ENCODE measurements at regions not wholly inside any gene's neighbourhood (a gene's known extent, or its start where the extent isn't known, plus 50 kb on each side); places are given as distances from the start of the nearest gene placed in this dataset.
A peak's percentile ranks its signal among the peaks of the same experiment; 100 is the strongest.
"Not testable (repeated sequence)": the region's sequence is repeated elsewhere in the genome, so short reads cannot be mapped to it uniquely, and the experiment has no call there.

DNA sequence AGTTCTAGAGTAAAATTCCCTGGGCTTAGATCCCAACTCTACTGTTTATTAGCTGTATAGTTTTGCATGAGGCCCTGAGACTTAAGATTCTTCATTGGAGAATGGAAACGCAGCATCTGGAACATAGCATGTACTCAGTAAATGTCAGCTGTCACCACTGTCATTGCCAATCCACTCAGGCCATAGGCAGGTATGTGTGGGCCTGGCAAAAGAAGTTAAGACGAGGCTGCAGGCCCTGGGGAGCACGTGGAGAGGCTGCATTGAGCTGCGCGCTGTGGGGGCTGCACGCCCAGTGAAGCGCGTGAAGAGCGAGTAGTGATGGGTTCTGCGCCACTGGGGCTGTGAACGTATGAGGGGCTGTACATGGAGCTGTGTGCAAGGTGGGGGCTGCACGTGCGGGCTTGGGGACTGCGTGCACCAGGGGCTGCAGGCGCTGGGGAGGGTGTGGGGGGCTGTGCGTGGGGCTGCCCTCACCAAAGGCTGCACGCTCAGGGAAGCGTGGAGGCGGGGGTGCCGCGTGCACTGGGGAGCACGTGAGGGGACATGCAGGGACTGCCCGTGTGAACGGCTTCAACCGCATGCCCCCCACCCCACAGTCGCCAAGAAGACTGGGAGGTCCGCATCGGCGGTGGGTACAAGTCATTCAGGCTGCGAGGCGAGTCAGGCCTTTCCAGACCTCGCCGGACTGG, 85.5 kb downstream of the PRR15 start:
- DNase-seq (ENCODE audit: low read depth), result no peak

GRCh38 chr7:29649876-29650275, 86.2 kb downstream of the PRR15 start:
- DNase-seq (ENCODE audit: low read depth), result no peak

GRCh38 chr7:29651477-29651876, 87.8 kb downstream of the PRR15 start:
- DNase-seq (ENCODE audit: low read depth), result no peak

DNA sequence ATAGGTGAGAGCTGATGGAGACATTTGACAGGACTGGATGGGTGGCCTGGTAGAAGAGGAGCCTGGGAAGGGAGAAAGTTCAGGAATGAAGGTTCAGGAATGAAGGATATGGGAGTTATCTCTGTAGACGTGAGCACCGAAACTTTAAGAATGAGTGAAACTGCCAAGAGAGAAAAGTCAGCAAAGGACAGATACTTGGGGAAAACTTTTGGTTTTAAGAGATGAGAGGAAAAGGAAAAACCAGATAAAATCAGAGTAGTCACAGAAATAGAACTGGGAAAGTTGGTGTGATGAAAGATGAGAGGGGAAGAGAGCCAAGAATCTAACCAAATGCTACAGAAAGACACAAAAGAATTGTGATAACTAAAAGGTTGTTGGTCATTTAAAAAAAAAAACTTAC, 88.9 kb downstream of the PRR15 start:
- DNase-seq (ENCODE audit: low read depth), result no peak

- DNase-seq (ENCODE audit: low read depth), result not testable (repeated sequence)
These were observed 90.7 kb downstream of the PRR15 start for GRCh38 chr7:29654340-29654739.

- no peak for DNase-seq (ENCODE audit: low read depth)
These were observed 93.7 kb downstream of the PRR15 start for GRCh38 chr7:29657288-29657687.

DNA sequence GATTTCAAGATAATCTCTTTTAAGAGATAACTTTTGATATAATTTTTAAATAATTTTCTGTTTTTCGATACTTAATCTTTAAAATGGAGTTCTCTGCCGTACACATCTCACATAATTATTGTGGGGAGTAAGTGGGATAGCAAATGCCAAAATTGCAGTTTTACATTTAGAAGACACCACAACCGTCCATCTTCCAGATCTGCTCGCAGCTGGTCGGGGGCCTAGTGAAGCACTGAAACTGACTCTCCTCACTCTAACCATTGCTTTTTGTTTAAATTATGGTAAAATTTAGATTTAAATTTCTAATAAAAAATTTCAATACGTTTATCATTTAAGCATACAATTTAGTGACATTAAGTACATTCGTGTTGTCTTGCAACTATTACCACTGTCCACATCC, 94.2 kb downstream of the PRR15 start:
- no peak for DNase-seq (ENCODE audit: low read depth)

- DNase-seq (ENCODE audit: low read depth), result not testable (repeated sequence)
These were observed 95.6 kb downstream of the PRR15 start for GRCh38 chr7:29659213-29659612.

DNA sequence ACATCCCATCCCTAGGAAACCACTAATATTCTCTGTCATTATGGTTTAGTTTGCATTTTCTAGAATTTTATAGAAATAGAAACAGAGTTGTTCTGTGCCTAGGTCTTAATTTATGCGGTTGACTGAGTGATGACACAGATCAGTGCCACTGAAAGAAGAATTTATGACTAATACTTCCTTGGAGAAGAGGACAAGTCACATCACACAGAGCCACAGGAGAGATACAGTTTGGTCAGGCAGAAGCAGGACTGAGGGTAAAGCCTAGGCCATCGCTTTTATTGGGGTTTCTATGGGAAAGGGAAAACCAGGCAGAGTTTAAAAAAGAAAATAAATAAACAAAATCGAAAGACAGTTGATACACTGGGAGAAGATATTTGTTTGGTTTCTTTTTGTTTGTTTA, 99.3 kb downstream of the PRR15 start:
- DNase-seq (ENCODE audit: low read depth), result peak; percentile 71

- not testable (repeated sequence) for DNase-seq (ENCODE audit: low read depth)
These were observed 101.4 kb downstream of the PRR15 start for GRCh38 chr7:29664999-29665398.

GRCh38 chr7:29667096-29667669, 103.5 kb downstream of the PRR15 start:
- not testable (repeated sequence) for DNase-seq (ENCODE audit: low read depth)

DNA sequence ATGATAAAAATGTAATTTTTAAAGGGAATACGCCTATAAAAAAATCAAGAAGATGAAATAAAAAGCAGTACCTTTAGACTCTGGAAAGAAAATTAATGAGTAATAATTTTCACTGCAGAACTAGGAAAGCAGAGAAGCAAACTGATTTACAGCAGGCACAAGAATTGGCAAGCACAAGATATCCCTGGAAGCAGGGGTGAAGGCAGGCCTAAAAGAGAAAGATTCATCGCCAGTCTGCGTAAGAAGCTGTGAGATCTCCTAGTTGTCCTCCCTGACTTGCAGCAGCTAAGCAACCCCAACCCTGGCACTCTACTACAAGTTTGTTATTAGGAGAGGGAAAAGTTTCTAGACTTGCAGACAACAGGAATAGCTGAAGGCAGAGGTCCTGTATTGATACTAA, 107.7 kb downstream of the PRR15 start:
- DNase-seq (ENCODE audit: low read depth), result not testable (repeated sequence)

DNA sequence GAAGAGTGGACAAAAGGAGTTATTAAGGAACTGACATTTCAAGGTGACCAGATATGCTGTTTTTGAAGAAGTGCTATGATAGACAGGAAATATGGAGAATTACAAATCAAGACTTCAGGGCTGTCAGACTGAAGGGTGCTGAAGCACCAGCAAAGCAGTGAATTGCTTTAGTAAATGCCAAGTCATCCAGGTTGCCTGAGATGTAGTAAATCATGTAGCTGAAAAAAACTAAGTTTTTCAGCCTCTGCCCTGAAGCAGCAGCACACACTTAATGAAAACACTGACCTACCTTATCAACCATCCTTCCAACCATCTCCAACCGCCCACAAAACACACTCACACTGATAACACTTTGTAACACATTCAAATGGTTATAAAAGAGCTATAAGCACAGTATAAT, 110.0 kb downstream of the PRR15 start:
- not testable (repeated sequence) for DNase-seq (ENCODE audit: low read depth)

GRCh38 chr7:29674626-29675025, 111.0 kb downstream of the PRR15 start:
- not testable (repeated sequence) for DNase-seq (ENCODE audit: low read depth)

DNA sequence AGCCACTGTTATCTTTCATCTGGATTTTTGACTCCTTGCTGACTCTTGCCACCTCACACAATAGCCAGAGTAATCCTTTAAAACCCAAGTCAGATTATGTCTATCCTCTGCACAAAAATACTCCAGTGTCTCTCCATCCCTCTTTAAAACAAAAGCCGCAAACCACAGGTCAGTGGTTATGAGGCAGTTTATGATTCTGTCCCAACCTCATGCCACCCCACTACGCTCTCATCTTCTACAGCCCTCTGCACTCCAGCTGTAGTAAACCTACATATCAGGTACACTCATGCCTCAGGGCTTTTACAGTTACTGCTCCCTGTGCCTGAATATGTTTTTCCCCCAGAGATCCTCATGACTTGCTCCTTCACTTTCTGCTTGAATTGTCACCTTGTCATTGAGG, 113.6 kb downstream of the PRR15 start:
- not testable (repeated sequence) for DNase-seq (ENCODE audit: low read depth)

- not testable (repeated sequence) for DNase-seq (ENCODE audit: low read depth)
These were observed 116.3 kb downstream of the PRR15 start for GRCh38 chr7:29679963-29680362.

DNA sequence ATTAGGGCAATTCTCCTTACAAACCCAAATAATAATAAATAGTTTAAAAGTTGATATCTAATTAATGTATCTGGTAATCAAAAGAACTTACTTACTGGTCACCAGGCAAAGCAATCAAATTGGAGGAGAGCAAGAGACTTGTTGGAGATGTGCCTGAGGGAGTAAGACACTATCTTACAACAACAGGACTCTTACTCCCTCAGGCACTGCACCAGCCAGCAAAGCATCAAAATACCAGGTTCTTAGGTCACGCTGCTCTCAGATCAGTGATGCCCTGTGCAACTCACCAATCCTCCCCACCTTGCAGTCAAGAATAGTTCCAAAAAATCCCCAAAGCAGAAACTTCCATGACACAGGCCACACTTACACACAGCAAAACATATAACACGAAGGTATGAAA, 117.0 kb downstream of the PRR15 start:
- not testable (repeated sequence) for DNase-seq (ENCODE audit: low read depth)

DNA sequence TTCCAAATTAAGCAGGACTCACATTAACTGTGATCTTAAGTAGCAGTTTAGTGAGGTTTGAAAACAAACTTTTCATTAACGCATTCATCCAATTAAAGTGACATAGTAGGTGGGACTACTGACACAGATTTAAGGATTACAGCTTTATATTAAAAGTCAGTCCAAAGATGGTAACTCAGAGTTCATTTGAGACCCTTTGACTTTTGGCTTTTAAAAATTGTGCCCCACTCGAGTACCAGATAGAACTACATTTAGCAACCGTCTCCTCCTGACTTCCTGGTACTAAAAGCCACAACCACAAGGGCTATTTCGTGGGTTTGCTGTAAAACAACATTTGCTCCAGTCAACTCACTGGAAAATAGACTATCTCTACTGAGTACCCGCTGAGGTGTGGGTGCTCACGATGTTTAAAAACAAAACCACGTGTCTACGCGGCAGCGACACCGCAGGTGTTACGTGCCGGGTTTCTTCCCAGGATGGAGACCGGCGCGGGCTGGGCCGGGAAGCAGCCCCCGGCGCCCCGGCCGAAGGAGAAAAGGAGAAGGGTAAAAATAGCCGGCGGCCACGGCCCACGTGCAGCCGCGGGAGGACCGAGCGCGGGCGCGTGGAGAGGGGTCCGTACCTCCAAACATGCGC, 120.6 kb downstream of the PRR15 start:
- peak; percentile 15 for DNase-seq (ENCODE audit: low read depth)

DNA sequence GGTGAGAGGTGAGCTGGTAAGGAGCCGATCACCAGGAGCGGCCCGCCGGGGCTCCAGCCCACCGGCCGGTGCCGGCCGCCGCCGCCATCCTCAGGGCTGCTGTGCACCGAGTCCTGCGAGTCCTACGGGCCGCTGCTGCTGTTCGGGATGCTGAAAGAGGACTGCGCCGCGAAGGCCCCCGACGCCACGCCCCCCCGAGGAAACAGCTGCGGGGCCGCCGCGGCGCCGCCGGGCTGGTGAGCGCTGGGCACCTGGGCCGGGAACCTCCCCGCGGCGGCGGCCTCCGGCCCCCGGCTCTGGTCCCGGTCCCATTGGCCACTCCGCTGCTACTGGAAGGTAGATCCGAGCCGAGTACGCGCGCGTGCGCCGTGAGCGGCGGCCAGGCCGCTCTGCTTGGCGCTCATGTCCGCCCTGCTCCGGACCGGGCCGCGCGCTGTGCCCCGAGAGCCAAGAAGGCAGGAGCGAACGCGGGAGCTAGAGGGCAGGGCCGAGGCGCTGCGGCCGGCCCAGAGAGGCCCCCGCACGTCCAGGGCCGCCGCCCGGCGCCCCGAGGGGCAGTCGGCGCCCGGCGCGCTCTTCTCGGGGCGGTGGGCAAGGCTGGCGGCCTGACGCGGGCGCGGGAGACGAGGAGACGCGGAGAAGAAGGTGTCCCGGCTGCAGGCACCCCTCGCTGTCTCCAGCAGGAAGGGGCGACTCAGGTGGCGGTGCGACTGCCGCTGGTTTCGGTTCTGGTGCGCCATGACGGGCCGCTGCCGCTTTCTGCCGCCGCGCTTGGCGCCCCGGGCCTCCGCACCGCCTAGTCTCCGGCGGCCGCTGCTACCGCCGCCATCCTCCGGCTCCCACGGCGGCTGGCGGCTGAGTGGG, 121.3 kb upstream of the WIPF3 start:
- peak; percentile 78 for DNase-seq (ENCODE audit: low read depth)

DNA sequence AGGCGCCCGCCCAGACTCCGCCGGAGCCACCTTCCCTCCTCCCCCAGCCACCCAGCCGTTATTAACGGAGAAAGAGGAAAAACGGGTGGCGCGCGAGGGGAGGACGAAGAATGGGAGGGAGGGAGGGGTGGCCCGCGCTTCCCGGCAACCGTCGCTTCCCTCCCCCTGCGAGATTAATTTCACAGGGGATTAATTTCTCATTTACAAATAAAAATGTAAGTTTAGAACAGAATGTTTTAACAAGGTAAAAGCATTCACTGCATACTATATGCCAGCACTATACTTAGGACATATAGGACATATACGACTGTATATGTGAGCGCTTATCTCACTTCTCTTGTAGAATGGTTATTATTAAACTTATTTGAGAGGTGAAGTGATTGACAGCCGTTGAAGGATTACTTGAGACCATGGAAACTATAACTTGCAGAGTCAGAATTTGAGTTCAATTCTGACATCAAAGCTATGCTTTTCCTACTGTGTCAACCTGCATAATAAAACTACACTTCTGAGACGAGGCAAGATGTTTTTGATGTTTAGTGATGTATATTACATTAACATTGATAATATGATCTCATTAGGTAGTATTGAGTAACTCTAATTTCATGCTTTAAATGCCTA, 120.5 kb upstream of the WIPF3 start:
- peak; percentile 6 for DNase-seq (ENCODE audit: low read depth)

DNA sequence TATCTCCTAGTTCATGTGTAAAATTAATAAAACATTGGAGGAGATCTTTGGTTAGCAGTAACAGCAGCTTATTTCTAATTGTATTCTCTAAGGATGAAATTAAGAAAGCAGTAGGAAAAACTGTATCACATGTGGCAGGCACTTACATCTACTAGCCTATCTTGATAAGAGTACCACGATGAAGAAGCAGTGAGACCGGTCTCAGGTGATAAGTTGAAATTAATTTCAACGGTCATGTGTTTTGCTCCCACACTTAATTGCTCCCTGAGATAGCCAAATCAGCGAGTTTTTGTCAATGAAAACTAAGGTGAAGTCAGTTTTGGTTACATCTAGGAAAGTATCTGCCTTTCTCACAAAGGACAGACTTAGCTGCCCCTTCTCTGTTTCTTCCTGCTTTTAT, 115.8 kb upstream of the WIPF3 start:
- DNase-seq (ENCODE audit: low read depth), result not testable (repeated sequence)

- not testable (repeated sequence) for DNase-seq (ENCODE audit: low read depth)
These were observed 109.9 kb upstream of the WIPF3 start for GRCh38 chr7:29696402-29696801.
